ENCODE measurements at regions not wholly inside any gene's neighbourhood (a gene's known extent, or its start where the extent isn't known, plus 50 kb on each side); places are given as distances from the start of the nearest gene placed in this dataset.

DNA sequence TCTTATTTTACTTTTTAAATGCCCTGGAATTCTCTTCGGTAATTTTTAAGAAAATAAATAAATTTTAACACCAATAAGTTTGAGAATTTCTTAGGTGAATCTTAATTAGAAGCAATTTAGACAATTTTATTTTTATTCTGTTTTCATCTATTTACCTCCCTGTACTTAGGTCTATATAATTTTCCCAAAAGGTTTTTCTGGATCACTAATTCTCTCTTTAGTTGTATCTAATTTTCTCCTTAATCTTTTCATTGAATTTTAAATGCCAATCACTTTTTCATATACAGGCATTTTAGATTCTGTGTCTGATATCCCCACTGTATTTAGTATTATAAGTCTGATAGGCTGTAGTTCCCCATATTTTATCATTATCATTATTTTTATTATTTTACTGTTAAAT, 845.3 kb downstream of the TRIML1 start:
- no peak overlapping the region for H3K27ac ChIP-seq (ENCODE audit: insufficient read depth, low read length)
- H3K79me2 ChIP-seq (ENCODE audit: control insufficient read depth, insufficient read depth, low read length): no peaks in the 10 kb centered on the region
- DNase-seq (ENCODE audit: low read depth in 2 of 2): no peak
- H3K9me3 ChIP-seq (ENCODE audit: control insufficient read depth, insufficient read depth, low read depth, low read length): no peaks in the 10 kb centered on the region
- H3K4me3 ChIP-seq (replicated peaks in 1 of 4; ENCODE audit: control extremely low read depth in 1 of 4, insufficient read depth in 1 of 4, low read depth in 3 of 4, low read length in 4 of 4): no peak overlapping the region
- no peaks in the 10 kb centered on the region for H3K4me1 ChIP-seq (ENCODE audit: control insufficient read depth, extremely low read depth, insufficient read depth, low read length)
- no peaks in the 10 kb centered on the region for H3K27me3 ChIP-seq (ENCODE audit: control insufficient read depth, insufficient read depth, low read length)
- H3K36me3 ChIP-seq (ENCODE audit: control insufficient read depth, insufficient read depth, low read length): no peaks in the 10 kb centered on the region
- TF ChIP-seq, protein P1, sequence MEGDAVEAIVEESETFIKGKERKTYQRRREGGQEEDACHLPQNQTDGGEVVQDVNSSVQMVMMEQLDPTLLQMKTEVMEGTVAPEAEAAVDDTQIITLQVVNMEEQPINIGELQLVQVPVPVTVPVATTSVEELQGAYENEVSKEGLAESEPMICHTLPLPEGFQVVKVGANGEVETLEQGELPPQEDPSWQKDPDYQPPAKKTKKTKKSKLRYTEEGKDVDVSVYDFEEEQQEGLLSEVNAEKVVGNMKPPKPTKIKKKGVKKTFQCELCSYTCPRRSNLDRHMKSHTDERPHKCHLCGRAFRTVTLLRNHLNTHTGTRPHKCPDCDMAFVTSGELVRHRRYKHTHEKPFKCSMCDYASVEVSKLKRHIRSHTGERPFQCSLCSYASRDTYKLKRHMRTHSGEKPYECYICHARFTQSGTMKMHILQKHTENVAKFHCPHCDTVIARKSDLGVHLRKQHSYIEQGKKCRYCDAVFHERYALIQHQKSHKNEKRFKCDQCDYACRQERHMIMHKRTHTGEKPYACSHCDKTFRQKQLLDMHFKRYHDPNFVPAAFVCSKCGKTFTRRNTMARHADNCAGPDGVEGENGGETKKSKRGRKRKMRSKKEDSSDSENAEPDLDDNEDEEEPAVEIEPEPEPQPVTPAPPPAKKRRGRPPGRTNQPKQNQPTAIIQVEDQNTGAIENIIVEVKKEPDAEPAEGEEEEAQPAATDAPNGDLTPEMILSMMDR (conservative IDR thresholded peaks at IDR 0.05 in 1 of 2, IDR thresholded peaks at IDR 0.05 in 1 of 2; ENCODE audit: low read depth in 1 of 2, low read length in 2 of 2): no peak
- no peak overlapping the region for H2AFZ ChIP-seq (ENCODE audit: low read length)
- no peak overlapping the region for H3K4me2 ChIP-seq (ENCODE audit: extremely low read depth, insufficient read depth, low read length)
- H3K9ac ChIP-seq (ENCODE audit: insufficient read depth, low read length): no peak overlapping the region
- H4K20me1 ChIP-seq (ENCODE audit: control insufficient read depth, extremely low read depth, insufficient read depth, low read length): no peaks in the 10 kb centered on the region

DNA sequence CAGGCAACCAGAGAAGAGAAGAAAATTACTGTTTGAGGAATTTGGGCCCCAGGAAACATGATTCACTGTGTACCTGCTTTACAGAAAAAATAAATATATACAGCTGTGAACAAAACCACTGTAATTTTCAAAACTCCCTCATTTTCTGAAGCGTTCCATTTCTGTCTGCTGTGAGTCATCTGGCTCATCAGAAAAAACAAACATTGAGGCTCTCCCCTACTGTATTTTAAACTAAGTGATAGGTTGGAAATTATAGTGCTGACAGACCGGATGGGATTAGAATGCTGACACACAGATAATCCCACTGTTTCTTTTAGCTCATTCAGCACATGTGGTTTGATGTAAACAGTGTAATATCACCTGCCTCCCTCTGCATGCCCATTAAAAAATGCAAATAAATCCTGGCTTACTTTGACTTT, 847.0 kb downstream of the TRIML1 start:
- peak; percentile 56 to 60 for DNase-seq (ENCODE audit: low read depth in 2 of 2)
- H3K4me3 ChIP-seq (replicated peaks in 1 of 4; ENCODE audit: control extremely low read depth in 1 of 4, insufficient read depth in 1 of 4, low read depth in 3 of 4, low read length in 4 of 4): no peak overlapping the region
- no peaks in the 10 kb centered on the region for H3K9me3 ChIP-seq (ENCODE audit: control insufficient read depth, insufficient read depth, low read depth, low read length)
- H3K36me3 ChIP-seq (ENCODE audit: control insufficient read depth, insufficient read depth, low read length): no peaks in the 10 kb centered on the region
- no peak overlapping the region for H3K27ac ChIP-seq (ENCODE audit: insufficient read depth, low read length)
- TF ChIP-seq, protein P1 (conservative IDR thresholded peaks at IDR 0.05 in 1 of 2, IDR thresholded peaks at IDR 0.05 in 1 of 2; ENCODE audit: low read depth in 1 of 2, low read length in 2 of 2): no peak
- no peak overlapping the region for H3K9ac ChIP-seq (ENCODE audit: insufficient read depth, low read length)
- no peak overlapping the region for H3K4me2 ChIP-seq (ENCODE audit: extremely low read depth, insufficient read depth, low read length)
- H3K27me3 ChIP-seq (ENCODE audit: control insufficient read depth, insufficient read depth, low read length): no peaks in the 10 kb centered on the region
- no peaks in the 10 kb centered on the region for H4K20me1 ChIP-seq (ENCODE audit: control insufficient read depth, extremely low read depth, insufficient read depth, low read length)
- H2AFZ ChIP-seq (ENCODE audit: low read length): no peak overlapping the region
- H3K4me1 ChIP-seq (ENCODE audit: control insufficient read depth, extremely low read depth, insufficient read depth, low read length): no peaks in the 10 kb centered on the region
- no peaks in the 10 kb centered on the region for H3K79me2 ChIP-seq (ENCODE audit: control insufficient read depth, insufficient read depth, low read length)

DNA sequence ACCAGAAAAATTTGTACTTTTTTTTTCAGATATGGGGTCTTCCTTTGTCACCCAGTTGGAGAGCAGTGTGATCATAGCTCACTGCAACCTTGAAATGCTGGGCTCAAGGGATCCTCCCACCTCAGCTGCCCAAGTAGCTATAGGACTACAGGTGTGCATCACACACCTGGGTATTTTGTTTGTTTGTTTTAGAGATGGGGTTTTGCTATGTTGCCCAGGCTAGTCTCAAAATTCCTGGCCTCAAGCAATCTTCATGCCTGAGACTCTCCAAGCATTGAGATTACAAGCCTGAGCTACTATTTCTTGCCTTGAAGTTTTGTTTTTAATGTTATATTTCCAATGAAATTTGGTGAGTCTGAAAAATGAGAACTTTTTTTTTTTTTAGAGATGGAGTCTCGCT, 847.8 kb downstream of the TRIML1 start:
- no peak overlapping the region for H3K4me3 ChIP-seq (replicated peaks in 1 of 4; ENCODE audit: control extremely low read depth in 1 of 4, insufficient read depth in 1 of 4, low read depth in 3 of 4, low read length in 4 of 4)
- H4K20me1 ChIP-seq (ENCODE audit: control insufficient read depth, extremely low read depth, insufficient read depth, low read length): no peaks in the 10 kb centered on the region
- H3K4me2 ChIP-seq (ENCODE audit: extremely low read depth, insufficient read depth, low read length): no peak overlapping the region
- no peaks in the 10 kb centered on the region for H3K27me3 ChIP-seq (ENCODE audit: control insufficient read depth, insufficient read depth, low read length)
- H3K4me1 ChIP-seq (ENCODE audit: control insufficient read depth, extremely low read depth, insufficient read depth, low read length): no peaks in the 10 kb centered on the region
- no peak for TF ChIP-seq EZH2 (IDR thresholded peaks at IDR 0.05; ENCODE audit: low read length, missing control alignments)
- TF ChIP-seq, protein P1 (conservative IDR thresholded peaks at IDR 0.05 in 1 of 2, IDR thresholded peaks at IDR 0.05 in 1 of 2; ENCODE audit: low read depth in 1 of 2, low read length in 2 of 2): no peak
- H3K9ac ChIP-seq (ENCODE audit: insufficient read depth, low read length): no peak overlapping the region
- H3K79me2 ChIP-seq (ENCODE audit: control insufficient read depth, insufficient read depth, low read length): no peaks in the 10 kb centered on the region
- no peak overlapping the region for H2AFZ ChIP-seq (ENCODE audit: low read length)
- no peaks in the 10 kb centered on the region for H3K9me3 ChIP-seq (ENCODE audit: control insufficient read depth, insufficient read depth, low read depth, low read length)
- no peak for DNase-seq (ENCODE audit: low read depth in 2 of 2)
- H3K27ac ChIP-seq (ENCODE audit: insufficient read depth, low read length): no peak overlapping the region
- no peaks in the 10 kb centered on the region for H3K36me3 ChIP-seq (ENCODE audit: control insufficient read depth, insufficient read depth, low read length)

Measured in fibroblast of lung (primary cell).